GM19397 (cell line): ENCODE measurements at regions not wholly inside any gene's neighbourhood (a gene's known extent, or its start where the extent isn't known, plus 50 kb on each side); places are given as distances from the start of the nearest gene placed in this dataset.

ENCODE experiments used
- ATAC-seq: cut with Tn5 transposase; IDR thresholded peaks from one replicate; pipeline ENCODE4 v1.9.1; 2021; ENCODE audit warnings: mild to moderate bottlenecking, moderate library complexity; ENCODE audit not compliant: unreplicated experiment

DNA sequence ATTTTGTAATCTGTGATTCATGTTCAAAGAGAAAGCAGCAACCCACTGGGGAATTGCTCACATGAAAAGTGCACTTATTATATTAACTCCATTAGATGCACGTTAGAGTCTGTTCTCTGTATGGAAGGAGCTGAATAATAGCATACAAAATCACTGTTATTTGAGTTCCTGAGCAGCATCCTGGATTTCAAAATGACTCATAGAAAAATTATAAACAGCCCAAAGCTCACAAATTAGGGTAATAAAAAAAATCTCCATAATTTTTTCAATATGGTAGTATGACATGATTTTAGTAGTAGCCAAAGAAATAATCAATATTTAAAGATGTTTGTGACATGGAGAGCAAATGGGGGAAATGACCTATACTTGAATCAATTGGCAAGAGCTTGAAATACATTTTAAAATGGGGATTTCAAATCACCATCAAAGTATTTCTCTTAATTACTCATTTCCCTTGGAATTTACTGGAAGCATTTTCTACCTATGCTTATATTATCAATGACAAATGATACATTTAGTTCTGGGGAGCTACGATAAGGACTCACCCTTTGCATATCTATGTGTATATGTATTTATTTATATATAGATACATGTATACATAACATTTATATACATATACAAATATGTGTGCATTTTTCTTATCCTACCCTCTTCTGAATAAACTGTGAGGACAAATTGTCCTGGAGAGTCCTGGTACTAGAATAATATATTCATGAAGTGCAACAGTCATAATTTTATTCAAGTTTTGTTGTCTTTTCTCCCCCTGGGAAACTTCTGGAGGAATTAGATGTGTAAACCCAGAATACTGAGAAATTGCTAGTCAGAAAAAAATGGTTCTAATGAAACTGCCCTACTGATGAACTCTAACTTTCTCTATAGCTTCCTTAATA, 116.3 kb downstream of the RPL22L1 start:
- ATAC-seq, result no peak

DNA sequence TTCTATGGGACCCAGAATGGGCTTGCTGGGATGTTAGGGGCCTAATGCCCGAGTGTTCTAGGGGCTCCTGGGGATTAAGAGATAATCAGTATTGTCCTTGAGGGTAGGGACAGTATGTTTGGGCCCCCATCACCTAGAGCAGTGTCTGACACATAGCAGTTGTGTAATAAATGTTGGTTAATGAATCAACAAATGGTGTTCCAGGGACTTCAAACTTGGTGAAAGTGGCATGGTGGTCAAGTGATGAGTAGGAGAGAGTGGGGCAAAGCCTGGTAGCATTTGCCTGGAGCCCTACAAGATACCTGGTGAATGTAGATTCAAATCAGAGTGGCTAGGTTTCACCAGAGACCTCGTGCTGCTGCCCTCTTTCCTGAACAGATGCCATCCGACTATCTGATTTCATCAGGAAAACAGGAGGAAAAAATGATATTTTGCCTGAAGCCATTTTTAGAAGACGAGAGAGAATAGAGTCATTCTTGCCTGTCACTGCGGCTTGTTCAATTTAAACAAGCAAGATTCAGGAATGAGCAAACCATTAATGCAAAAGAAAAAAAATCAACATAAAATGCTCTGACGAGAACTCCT, 117.3 kb downstream of the RPL22L1 start:
- ATAC-seq, result no peak

DNA sequence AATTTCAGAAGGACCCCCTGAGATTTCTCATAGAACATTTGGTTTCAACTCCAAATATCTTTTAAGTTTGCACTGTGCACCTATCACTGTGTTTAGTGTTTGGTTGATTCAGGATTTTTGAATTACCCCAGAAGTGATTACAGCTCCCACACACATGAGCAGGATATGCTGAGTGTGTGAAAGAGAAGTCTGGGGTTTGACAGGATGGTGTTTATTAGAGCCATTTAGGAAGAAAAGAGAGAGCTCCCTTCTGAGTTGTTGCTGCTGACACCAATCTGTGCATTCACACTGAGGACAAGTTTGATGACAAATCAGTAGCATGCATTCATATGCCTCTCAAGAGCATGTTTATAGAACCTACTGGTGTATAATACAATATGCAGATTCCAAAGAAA, 118.1 kb downstream of the RPL22L1 start:
- no peak for ATAC-seq

DNA sequence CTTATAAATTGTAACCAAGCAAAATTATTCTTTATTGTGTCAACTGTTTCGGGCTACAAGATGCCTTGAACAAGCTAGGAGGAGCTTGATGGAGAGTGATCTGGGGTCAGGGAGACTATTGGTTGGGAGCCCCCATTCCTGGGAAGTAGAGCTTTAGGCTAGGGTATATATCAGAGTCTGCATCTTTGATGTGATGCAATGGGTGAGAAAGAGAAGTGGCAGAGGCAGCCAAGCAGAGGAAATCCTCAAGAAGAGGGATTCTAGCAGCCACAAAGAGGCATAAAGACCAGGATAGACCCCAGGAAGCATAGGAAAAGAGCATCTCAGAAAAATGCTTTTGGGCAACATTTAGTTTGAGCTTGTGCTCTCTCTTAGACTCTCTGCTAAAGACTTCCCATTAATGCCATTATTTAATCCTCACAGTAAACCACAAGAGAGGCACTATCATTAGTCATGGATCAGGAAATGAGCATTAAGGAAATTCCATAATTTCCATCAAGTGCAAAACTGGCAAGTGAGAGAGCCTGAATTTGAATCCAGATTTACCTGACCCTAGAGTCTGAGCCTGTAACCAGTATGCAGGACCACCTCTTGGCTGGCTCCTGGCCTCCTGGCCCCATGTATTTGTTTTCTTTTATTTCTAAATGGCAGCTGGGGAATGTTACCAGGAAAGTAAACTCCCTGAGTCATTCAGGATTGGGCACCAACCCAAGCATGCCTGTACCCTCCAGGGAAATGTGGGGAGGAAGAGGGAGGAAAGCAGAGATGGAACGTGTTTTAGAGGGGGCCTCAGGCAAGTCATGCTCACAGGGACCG, 118.7 kb downstream of the RPL22L1 start:
- no peak for ATAC-seq

DNA sequence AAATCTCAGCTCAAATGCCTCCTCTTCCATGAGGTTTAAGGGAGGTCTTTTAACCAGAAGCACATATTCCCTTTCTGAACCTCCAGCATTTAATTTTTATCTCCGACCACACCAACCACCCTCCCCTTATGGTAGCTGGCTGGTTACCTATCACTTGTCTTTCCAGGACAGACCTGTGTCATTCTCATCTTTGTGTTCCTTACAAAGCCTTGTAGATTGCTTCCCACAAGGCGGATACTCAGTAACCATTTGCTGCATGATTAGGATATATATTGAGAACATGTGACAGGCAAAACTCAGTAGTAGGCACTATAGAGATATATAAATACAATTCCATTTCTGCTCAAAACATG, 119.5 kb downstream of the RPL22L1 start:
- ATAC-seq, result no peak

DNA sequence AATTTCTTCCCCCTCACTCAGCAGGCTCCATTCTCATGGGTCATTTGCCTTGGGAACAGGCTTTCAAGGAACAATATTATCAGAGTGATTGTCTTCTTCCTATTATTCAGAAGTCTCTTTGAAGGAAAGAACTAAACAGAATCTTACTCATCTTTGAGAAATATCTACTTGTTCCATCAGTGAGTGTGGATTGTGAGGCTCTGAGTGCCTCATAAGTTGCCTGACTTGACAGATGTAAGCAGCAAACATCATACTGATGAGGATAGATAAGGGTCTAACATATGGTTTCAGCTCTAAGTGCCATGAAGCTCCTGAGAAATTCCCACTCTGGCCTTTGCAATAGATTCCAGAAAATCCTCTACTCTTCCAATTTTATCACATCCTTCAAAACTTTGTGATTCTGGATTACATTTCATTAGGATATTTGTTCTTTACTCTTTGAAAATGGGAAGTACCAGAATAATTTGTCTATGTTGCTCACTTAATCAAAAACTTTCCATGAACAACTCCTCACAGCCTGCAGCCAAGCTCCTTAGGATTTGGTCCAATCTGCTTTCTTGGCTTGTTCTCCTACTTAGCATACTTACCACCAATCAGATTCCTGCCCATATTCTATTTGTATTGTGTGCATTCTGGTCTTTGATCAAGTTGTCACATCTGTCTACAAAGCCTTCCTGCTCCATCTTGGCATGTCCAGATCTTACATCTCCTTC, 120.1 kb downstream of the RPL22L1 start:
- ATAC-seq, result no peak

DNA sequence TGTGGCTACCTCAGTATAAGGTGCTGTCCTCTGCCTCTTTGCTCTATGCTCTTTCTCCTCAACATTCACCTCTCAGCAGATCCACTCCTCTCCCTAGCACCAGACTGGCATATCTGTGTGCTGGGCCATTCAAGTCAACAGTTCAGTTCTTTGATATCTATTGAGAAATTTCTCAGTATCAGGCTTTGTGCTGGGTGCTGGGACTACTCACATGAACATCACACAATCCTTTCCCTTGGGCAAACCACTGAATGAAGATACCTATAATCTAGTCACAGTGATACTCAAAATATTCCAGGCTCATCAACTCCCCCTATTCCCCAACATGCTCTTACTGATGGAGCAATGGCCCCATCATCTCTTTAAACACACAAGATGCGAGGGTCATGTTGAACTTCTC, 120.8 kb downstream of the RPL22L1 start:
- no peak for ATAC-seq

DNA sequence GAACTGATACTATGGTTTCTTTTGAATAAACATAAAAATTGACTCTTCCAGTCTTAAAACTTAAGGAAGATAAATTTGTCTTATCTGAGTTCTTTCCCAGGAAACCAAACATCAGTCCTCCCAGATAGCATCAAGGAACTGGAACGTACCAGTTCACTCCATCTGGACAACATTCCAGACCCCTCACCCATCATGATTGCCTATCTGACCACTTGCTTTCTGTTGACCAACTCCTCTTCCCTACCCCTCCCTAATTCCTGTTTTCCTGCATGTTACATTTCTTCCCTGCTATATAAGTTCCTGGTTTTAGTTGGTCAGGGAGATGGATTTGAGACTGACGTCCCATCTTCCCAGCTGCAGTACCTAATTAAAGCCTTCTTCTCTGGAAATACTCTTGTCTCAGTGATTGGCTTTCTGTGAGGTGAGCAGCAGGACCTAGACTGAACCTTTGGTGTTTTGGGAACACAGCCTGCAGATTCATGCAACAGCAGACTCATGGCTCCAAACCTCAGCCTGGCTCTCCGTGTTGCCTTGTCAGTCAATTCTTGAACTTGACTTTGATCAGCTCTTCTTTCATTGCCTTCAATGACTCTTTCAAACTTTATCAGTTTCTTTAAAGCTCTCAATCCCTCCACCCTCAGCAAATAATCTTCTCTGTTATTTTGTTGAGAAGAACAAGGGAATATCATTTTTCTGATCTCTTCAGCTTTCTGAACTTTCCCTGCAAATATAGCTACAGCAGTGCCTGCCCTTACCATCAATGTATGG, 123.6 kb downstream of the RPL22L1 start:
- ATAC-seq, result no peak

DNA sequence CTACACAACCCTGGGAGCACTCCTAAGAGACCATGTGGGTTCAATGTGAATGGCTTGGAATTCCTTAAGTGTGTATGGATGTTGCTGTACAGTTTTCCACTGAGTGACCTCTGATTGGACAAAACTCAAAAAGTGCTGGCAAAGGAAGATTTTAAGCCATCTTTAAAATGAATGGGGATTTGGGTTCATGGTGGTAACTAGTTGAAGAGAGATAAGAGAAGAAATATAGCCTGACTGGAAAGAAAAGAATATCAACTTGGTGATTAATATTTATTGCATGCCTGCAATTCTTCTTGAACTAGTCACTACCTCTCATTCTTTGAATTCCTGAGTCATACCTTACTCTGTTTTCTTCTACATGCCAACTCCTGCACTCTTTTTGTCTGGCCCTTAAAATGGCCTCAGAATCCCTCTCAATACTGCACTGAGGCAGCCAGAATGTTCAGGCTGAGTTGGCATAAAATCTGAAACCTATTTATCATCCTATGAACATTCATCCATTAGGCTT, 124.7 kb downstream of the RPL22L1 start:
- no peak for ATAC-seq

DNA sequence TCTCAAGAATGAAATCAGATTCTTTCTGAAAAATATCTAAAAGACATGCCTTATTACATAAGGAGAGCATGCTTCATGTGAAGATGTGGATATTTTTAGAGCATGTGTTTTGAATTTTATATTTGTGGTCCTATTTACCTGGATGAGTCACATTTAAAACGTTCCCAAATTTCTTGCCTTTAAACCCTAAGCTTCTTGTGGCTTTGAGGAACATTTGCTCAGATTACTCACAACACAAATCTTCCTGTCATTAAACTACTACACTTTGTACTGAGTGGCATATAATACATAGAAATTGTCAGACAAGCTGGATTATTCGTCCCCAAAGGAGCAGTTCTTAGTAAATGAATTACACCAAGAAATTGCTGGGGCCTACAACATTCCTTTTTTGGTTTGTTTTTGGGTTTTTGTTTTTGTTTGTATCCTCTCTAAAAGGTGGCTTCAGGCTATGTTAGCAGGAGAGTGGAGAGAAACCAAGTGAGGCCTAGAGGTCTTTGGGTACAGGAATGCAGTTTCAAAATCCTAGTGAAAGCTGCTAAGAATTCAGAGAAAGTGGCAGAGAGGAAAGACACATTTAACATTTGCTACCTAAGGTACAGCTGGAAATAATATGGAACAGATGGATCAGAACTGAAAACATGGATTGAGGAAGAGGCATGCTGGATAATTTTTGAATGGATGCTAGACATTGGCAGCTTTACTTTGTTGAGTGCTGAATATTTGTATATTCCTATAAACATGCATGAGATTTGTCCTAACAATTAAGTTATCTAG, 128.1 kb downstream of the RPL22L1 start:
- ATAC-seq, result no peak

DNA sequence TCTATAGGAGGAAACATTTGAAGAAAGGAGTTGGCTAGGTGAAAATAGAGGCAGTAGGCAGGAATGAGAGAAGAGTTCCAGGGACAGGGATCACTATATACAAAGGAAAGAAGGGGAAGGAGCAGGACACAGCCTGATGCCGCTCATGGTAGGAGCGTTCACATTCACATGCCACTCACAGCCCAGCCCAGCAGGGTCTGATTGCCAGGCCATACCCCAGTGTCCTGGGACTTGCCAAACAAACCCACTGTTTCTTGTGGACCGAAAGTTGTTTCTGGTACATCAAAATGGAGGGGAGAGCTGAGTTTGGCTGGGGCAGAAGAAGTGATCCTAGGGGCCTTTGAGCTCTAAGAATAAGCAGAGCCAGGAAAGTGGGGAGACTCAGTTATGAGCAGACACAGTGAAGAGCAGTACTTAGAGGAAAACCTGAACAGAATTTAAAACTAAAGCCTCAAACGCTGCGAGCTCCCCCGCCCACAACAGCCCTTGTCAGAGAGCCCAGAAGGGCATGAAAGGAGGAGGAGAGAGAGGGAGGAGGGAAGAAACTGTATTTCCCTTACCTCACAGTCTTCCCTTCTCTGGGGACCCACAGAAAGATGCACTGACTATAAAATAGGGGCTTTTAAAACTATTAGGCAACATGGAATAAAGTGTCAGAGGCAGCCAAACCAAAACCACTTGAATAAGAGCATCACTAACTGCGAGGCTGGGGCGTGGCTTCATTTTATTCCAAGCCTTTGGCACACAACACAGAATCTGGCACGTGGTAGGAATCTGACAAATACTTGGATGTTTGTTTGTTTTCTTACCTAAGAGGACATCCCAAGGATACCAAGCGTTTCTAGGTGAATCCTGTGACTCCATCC, 129.0 kb downstream of the RPL22L1 start:
- ATAC-seq, result no peak

DNA sequence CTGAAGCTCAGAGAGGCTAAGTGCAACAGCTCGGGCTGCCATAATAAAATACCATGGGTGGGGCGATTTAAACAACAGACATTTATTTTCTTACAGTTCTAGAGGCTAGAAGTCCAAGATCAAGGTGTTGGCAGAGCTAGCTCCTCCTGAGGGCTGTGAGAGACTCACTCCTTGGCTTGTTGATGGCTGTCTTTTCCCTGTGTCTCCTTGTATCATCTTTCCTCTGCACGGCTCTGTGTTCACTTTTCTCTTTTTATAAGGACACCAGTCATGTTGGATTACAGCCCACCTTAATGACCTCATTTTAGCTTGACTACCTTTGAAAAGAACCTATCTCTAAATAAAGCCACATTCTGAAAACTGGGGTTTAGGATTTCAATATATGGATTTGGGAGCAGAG, 129.7 kb downstream of the RPL22L1 start:
- no peak for ATAC-seq

DNA sequence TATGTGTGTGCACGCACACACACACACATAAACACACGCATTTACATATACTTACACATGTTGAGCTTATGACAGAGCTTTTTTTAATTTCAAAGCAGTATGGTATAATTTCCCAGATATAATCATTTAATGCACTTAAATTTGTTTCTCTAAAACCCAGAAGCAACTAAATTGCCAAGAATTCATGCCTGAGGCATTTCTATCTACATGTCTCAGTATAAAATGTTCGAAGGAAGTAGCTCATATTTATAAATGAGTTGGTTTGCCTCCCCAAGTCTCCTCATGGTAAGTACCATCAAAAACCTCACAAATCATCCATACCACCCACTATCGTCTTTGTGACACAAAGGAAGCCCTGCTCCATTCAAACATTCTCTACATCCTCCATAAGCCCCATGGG, 130.6 kb downstream of the RPL22L1 start:
- no peak for ATAC-seq

DNA sequence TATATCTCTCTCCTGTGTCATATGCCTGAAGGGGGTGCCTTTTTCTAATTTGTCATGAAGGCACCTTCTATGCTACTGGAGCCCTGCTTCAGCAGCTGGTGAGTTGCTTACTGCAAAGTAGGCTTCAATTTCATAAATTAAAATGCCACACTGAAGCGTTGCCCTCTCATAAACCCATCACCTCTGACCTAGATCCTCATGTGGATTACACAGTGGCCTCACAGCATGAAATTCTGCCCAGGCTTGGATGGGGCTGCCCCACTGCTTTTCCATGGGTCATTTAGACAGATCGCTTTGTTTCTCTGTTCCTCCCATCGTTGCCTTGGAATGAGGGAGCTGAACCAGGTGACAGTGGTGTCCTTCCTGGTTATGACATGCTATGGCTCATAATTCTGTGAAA, 131.2 kb downstream of the RPL22L1 start:
- ATAC-seq, result no peak

DNA sequence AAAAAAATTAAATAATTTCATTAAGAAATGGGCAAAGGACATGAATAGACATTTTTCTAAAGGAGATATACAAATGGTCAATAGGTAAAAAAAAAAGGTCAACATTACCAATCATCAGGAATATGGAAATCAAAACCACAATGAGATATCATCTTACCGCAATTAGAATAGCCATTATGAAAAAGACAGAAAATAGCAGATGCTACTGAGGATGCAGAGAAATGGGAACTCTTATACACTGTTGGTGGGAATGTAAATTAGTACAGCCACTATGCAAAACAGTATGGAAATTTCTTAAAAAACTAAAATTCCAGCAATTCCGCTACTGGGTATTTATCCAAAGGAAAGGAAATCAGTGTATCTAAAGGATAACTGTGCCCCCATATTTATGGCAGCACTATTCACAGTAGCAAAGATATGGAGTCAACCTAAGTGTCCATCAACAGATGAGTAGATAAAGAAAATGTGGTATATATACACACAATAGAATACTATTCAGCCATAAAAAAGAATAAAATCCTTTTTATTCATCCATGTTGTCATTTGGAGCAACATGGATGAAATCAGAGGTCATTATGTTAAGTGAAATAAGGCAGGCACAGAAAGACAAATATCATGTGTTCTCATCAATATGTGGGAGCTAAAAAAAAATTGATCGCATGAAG, 132.4 kb downstream of the RPL22L1 start:
- no peak for ATAC-seq

DNA sequence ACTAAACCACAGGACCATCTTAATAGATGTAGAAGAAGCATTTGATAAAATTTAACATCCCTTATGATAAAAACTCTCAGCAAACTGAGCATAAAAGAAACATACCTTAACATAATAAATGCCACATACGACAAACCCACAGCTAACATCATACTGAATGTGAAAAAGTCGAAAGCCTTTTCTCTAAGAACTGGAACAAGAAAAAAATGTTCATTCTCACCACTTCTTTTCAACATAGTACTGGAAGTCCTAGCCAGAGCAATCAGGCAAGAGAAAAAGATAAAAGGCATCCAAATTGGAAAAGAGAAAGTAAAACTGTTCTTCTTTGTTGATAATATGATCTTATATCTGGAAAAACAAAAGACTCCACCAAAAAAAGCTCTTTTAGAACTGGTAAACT, 134.2 kb downstream of the RPL22L1 start:
- ATAC-seq, result no peak

DNA sequence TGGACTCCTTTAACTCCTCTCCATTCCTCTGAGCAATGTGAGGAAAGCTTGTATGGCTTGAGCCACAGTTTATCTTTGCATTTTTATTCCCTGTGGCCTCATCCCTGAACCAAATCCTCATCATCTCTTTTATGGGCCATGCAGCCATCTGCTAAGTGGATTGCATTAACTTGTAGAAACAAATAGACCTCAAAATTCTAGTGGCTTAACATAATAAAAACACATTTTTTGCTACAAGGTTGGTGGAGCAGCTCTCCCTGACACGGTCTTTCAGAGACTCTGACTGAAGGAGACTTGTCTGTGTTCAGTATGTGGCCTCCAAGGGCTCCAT, 135.3 kb downstream of the RPL22L1 start:
- no peak for ATAC-seq

DNA sequence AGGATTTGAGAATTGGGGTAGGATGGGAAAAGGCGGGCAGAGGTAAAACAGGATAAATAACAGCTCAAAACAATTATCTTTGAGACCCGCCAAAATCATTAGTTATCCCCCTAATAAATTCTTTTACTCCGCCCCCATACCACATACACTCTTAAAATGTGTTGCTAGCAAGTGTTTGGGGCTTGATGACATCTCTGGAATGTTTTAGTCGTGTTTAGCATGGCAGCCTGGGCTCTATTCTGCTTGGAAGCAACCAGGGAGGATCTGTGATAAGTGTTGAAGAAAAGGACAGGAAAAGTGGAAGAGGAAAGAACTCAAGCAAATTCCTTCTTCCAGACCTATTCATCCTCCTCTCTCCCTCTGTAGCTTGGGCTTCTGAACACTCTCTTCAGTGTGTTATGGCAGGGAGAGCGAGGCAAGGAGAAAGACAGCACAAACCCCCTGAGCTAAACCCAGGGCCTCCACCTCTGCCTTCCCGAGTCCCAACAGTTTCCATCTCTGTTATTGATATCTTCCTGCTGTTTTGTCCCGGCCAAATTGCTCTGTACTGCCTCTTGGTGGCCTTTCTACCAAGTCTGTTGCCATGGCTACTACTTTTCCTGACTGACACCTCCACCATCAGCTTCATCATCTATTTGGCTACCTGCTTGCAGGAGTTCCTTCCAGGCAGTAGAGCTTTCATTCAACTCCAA, 135.8 kb downstream of the RPL22L1 start:
- no peak for ATAC-seq
